ENCODE measurements at regions not wholly inside any gene's neighbourhood (a gene's known extent, or its start where the extent isn't known, plus 50 kb on each side); places are given as distances from the start of the nearest gene placed in this dataset.
A peak's percentile ranks its signal among the peaks of the same experiment; 100 is the strongest.

GRCh38 chr10:91034042-91034441 lies 113.2 kb upstream of the ANKRD1 start:
- Histone ChIP-seq H3K4me1 (peaks cover 16% of the 10 kb centered on the region), H3K27ac (no peak overlapping the region), H3K27me3 (no peaks in the 10 kb centered on the region), H3K36me3 (no peaks in the 10 kb centered on the region), H3K4me3 (no peak overlapping the region), H3K9me3 (no peaks in the 10 kb centered on the region)
- DNase-seq (no peak), ATAC-seq (no peak)
- intact Hi-C loops (cut with DNase I), result no loop called here
- no peak for TF ChIP-seq CTCF (IDR thresholded peaks at IDR 0.05)

GRCh38 chr10:91034494-91035159 lies 113.7 kb upstream of the ANKRD1 start:
- Histone ChIP-seq H3K27ac (no peak overlapping the region), H3K4me1 (peaks cover 16% of the 10 kb centered on the region), H3K9me3 (no peaks in the 10 kb centered on the region), H3K36me3 (no peaks in the 10 kb centered on the region), H3K27me3 (no peaks in the 10 kb centered on the region), H3K4me3 (no peak overlapping the region)
- TF ChIP-seq CTCF (IDR thresholded peaks at IDR 0.05), result no peak
- ATAC-seq (peak; percentile 60), DNase-seq (peak; percentile 65)
- intact Hi-C loops (cut with DNase I), result no loop called here

- Histone ChIP-seq H3K9me3 (no peaks in the 10 kb centered on the region), H3K27me3 (no peaks in the 10 kb centered on the region), H3K36me3 (no peaks in the 10 kb centered on the region), H3K27ac (no peak overlapping the region), H3K4me3 (no peak overlapping the region), H3K4me1 (peaks cover 16% of the 10 kb centered on the region)
- ATAC-seq (no peak), DNase-seq (no peak)
- intact Hi-C loops (cut with DNase I), result no loop called here
- no peak for TF ChIP-seq CTCF (IDR thresholded peaks at IDR 0.05)
Measured at GRCh38 chr10:91035650-91036292, 114.9 kb upstream of the ANKRD1 start.

GRCh38 chr10:91036807-91037411 lies 116.0 kb upstream of the ANKRD1 start:
- DNase-seq, result no peak
- Histone ChIP-seq H3K4me3 (no peak overlapping the region), H3K9me3 (no peaks in the 10 kb centered on the region), H3K27ac (no peak overlapping the region), H3K4me1 (peaks cover 14% of the 10 kb centered on the region), H3K36me3 (no peaks in the 10 kb centered on the region), H3K27me3 (no peaks in the 10 kb centered on the region)
- ATAC-seq, result no peak
- intact Hi-C loops (cut with DNase I), result no loop called here
- TF ChIP-seq CTCF (IDR thresholded peaks at IDR 0.05), result no peak

- H3K9me3 ChIP-seq, result no peaks in the 10 kb centered on the region
- no peak overlapping the region for H3K27ac ChIP-seq
- peaks cover 13% of the 10 kb centered on the region for H3K4me1 ChIP-seq
- H3K4me3 ChIP-seq, result no peak overlapping the region
- ATAC-seq, result no peak
- H3K36me3 ChIP-seq, result no peaks in the 10 kb centered on the region
- H3K27me3 ChIP-seq, result no peaks in the 10 kb centered on the region
- intact Hi-C loops (cut with DNase I), result no loop called here
- DNase-seq, result no peak
- TF ChIP-seq CTCF (IDR thresholded peaks at IDR 0.05), result no peak
Measured at GRCh38 chr10:91038971-91039370, 118.1 kb upstream of the ANKRD1 start.
